ENCODE measurements at regions not wholly inside any gene's neighbourhood (a gene's known extent, or its start where the extent isn't known, plus 50 kb on each side); places are given as distances from the start of the nearest gene placed in this dataset.

DNA sequence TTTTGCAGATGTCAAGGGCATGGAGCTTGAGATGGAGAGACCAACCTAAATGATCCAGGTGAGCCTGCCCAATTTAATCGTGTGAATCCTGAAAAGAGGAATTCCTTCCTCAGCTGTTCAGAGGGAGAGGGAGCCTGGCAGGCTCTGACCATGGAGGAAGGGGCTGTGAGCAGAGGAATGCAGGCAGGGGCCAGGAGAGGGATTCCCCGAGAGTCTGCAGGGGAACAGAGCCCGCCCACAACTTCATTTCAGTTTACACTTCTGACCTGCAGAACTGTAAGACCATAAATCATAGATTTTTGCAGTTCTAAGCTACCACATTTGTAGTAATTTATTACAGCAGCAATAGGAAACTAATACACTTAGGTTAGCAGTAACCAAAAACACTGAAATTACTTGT lies 164.1 kb downstream of the TBXT start:
- Histone ChIP-seq H3K36me3 (ENCODE audit: control insufficient read depth, insufficient read depth, low read length) (no peaks in the 10 kb centered on the region), H3K4me1 (ENCODE audit: control insufficient read depth, insufficient read depth, low read length) (peaks cover 20% of the 10 kb centered on the region), H3K9ac (ENCODE audit: low read length) (no peak overlapping the region), H3K4me3 (ENCODE audit: low read depth, low read length) (no peak overlapping the region), H3K27ac (ENCODE audit: low read depth, low read length) (no peak overlapping the region), H3K27me3 (ENCODE audit: control insufficient read depth, insufficient read depth, low read length) (peaks cover 71% of the 10 kb centered on the region), H3K9me3 (ENCODE audit: control insufficient read depth, insufficient read depth, low read depth, low read length) (no peaks in the 10 kb centered on the region)

GRCh38 chr6:166001359-166001758 lies 166.3 kb downstream of the TBXT start:
- no peak overlapping the region for H3K4me3 ChIP-seq (ENCODE audit: low read depth, low read length)
- no peak overlapping the region for H3K27ac ChIP-seq (ENCODE audit: low read depth, low read length)
- peaks cover 9% of the 10 kb centered on the region for H3K4me1 ChIP-seq (ENCODE audit: control insufficient read depth, insufficient read depth, low read length)
- H3K9me3 ChIP-seq (ENCODE audit: control insufficient read depth, insufficient read depth, low read depth, low read length) = no peaks in the 10 kb centered on the region
- no peaks in the 10 kb centered on the region for H3K36me3 ChIP-seq (ENCODE audit: control insufficient read depth, insufficient read depth, low read length)
- peaks cover 49% of the 10 kb centered on the region for H3K27me3 ChIP-seq (ENCODE audit: control insufficient read depth, insufficient read depth, low read length)
- no peak overlapping the region for H3K9ac ChIP-seq (ENCODE audit: low read length)

GRCh38 chr6:165999279-165999678 lies 168.4 kb downstream of the TBXT start:
- H3K4me1 ChIP-seq (ENCODE audit: control insufficient read depth, insufficient read depth, low read length) = peaks cover 6% of the 10 kb centered on the region; the same call in 1 of the 2 replicates
- H3K4me3 ChIP-seq (ENCODE audit: low read depth, low read length) = no peak overlapping the region
- peaks cover 42% of the 10 kb centered on the region for H3K27me3 ChIP-seq (ENCODE audit: control insufficient read depth, insufficient read depth, low read length)
- no peak overlapping the region for H3K27ac ChIP-seq (ENCODE audit: low read depth, low read length)
- H3K9ac ChIP-seq (ENCODE audit: low read length) = no peak overlapping the region
- H3K9me3 ChIP-seq (ENCODE audit: control insufficient read depth, insufficient read depth, low read depth, low read length) = no peaks in the 10 kb centered on the region
- H3K36me3 ChIP-seq (ENCODE audit: control insufficient read depth, insufficient read depth, low read length) = no peaks in the 10 kb centered on the region

GRCh38 chr6:165998072-165998471 lies 169.6 kb downstream of the TBXT start:
- no peak overlapping the region for H3K9ac ChIP-seq (ENCODE audit: low read length)
- H3K4me1 ChIP-seq (ENCODE audit: control insufficient read depth, insufficient read depth, low read length) = no peaks in the 10 kb centered on the region; the same call in 1 of the 2 replicates
- H3K36me3 ChIP-seq (ENCODE audit: control insufficient read depth, insufficient read depth, low read length) = no peaks in the 10 kb centered on the region
- H3K4me3 ChIP-seq (ENCODE audit: low read depth, low read length) = no peak overlapping the region
- H3K27ac ChIP-seq (ENCODE audit: low read depth, low read length) = no peak overlapping the region
- H3K27me3 ChIP-seq (ENCODE audit: control insufficient read depth, insufficient read depth, low read length) = peaks cover 40% of the 10 kb centered on the region
- H3K9me3 ChIP-seq (ENCODE audit: control insufficient read depth, insufficient read depth, low read depth, low read length) = no peaks in the 10 kb centered on the region

GRCh38 chr6:165991341-165991740 lies 176.3 kb downstream of the TBXT start:
- Histone ChIP-seq H3K9ac (ENCODE audit: low read length) (no peak overlapping the region), H3K4me1 (ENCODE audit: control insufficient read depth, insufficient read depth, low read length) (peaks cover 14% of the 10 kb centered on the region), H3K27ac (ENCODE audit: low read depth, low read length) (no peak overlapping the region), H3K4me3 (ENCODE audit: low read depth, low read length) (no peak overlapping the region), H3K36me3 (ENCODE audit: control insufficient read depth, insufficient read depth, low read length) (no peaks in the 10 kb centered on the region), H3K27me3 (ENCODE audit: control insufficient read depth, insufficient read depth, low read length) (peaks cover 89% of the 10 kb centered on the region), H3K9me3 (ENCODE audit: control insufficient read depth, insufficient read depth, low read depth, low read length) (no peaks in the 10 kb centered on the region)

GRCh38 chr6:165990216-165990615 lies 177.4 kb downstream of the TBXT start:
- Histone ChIP-seq H3K4me1 (ENCODE audit: control insufficient read depth, insufficient read depth, low read length) (peaks cover 14% of the 10 kb centered on the region), H3K9ac (ENCODE audit: low read length) (no peak overlapping the region), H3K27ac (ENCODE audit: low read depth, low read length) (no peak overlapping the region), H3K27me3 (ENCODE audit: control insufficient read depth, insufficient read depth, low read length) (peaks cover 96% of the 10 kb centered on the region), H3K36me3 (ENCODE audit: control insufficient read depth, insufficient read depth, low read length) (no peaks in the 10 kb centered on the region), H3K9me3 (ENCODE audit: control insufficient read depth, insufficient read depth, low read depth, low read length) (no peaks in the 10 kb centered on the region), H3K4me3 (ENCODE audit: low read depth, low read length) (no peak overlapping the region)

GRCh38 chr6:165988757-165989456 lies 178.7 kb downstream of the TBXT start:
- no peaks in the 10 kb centered on the region for H3K36me3 ChIP-seq (ENCODE audit: control insufficient read depth, insufficient read depth, low read length)
- H3K9ac ChIP-seq (ENCODE audit: low read length) = no peak overlapping the region
- no peak overlapping the region for H3K27ac ChIP-seq (ENCODE audit: low read depth, low read length)
- peaks cover 14% of the 10 kb centered on the region for H3K4me1 ChIP-seq (ENCODE audit: control insufficient read depth, insufficient read depth, low read length)
- peak overlapping the region; percentile 62 for H3K4me3 ChIP-seq (ENCODE audit: low read depth, low read length)
- H3K9me3 ChIP-seq (ENCODE audit: control insufficient read depth, insufficient read depth, low read depth, low read length) = no peaks in the 10 kb centered on the region
- peaks cover 97% of the 10 kb centered on the region for H3K27me3 ChIP-seq (ENCODE audit: control insufficient read depth, insufficient read depth, low read length)

DNA sequence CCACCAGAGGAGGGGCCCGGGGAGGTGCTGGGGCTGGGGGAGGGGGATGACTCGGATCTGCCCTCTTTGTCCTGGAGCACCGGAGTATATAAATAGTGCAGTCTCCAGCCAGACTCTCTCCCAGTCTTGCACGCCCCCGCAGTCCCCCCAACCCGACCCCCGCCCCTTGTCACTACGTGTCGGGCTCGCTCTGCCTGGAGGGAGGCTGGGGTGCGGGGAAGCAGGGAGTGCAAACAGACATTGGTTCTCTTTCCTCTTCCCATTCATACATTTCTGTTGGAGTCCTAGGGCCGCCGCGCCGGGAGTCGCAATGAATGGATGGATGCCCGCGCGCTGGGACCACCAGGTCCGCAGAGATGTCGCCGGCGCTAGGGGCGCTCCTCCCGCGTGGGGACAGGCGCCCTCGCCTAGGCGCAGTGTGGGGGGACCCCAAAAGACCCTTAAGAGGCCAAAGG lies 179.3 kb downstream of the TBXT start:
- Histone ChIP-seq H3K9ac (ENCODE audit: low read length) (no peak overlapping the region), H3K36me3 (ENCODE audit: control insufficient read depth, insufficient read depth, low read length) (no peaks in the 10 kb centered on the region), H3K27ac (ENCODE audit: low read depth, low read length) (no peak overlapping the region), H3K4me1 (ENCODE audit: control insufficient read depth, insufficient read depth, low read length) (peaks cover 14% of the 10 kb centered on the region), H3K9me3 (ENCODE audit: control insufficient read depth, insufficient read depth, low read depth, low read length) (no peaks in the 10 kb centered on the region), H3K4me3 (ENCODE audit: low read depth, low read length) (peak overlapping the region; percentile 62), H3K27me3 (ENCODE audit: control insufficient read depth, insufficient read depth, low read length) (peaks cover 98% of the 10 kb centered on the region)

DNA sequence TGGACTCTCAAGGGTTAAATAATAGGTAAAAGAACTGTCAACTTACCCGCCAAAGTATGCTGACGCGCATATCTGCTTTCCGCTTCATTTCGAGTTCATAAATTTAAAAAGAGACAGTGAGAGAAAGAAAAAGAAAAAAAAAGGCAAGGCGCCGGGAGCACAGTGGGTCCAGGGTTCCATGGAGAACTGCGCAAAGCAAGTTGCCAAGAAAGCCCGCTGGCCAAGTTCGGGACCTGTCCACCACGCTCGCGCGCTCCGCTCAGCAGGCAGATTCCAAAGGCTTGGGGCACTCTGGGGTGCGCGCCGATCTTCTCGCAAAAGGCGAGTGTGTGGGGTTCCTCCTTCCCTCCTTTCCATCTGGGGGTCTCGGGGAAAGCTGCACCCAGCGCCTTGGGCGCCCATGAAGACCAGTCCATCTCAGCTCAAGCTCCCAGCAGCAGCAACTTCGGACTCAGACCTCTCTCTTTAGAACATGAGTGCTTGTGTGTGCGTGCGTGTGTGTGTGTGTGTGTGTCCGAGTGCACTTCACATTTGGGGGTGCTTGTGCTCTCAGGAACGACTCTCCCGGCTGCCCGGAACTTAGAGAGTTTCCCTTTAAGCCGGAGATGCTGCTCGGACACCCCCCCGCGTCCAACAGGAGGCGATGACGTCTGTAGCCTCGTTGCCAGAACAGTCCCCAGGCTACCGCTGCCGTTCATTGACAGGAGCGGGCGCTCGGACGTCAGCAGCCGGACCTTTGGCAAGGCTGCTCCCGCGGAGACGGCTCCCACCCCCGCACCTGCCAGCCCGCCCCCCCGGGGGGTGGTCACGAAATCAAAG lies 180.0 kb downstream of the TBXT start:
- Histone ChIP-seq H3K36me3 (ENCODE audit: control insufficient read depth, insufficient read depth, low read length) (no peaks in the 10 kb centered on the region), H3K4me1 (ENCODE audit: control insufficient read depth, insufficient read depth, low read length) (peaks cover 14% of the 10 kb centered on the region), H3K4me3 (ENCODE audit: low read depth, low read length) (peak overlapping the region; percentile 56), H3K9ac (ENCODE audit: low read length) (no peak overlapping the region), H3K27me3 (ENCODE audit: control insufficient read depth, insufficient read depth, low read length) (peaks cover 100% of the 10 kb centered on the region), H3K9me3 (ENCODE audit: control insufficient read depth, insufficient read depth, low read depth, low read length) (no peaks in the 10 kb centered on the region), H3K27ac (ENCODE audit: low read depth, low read length) (no peak overlapping the region)

DNA sequence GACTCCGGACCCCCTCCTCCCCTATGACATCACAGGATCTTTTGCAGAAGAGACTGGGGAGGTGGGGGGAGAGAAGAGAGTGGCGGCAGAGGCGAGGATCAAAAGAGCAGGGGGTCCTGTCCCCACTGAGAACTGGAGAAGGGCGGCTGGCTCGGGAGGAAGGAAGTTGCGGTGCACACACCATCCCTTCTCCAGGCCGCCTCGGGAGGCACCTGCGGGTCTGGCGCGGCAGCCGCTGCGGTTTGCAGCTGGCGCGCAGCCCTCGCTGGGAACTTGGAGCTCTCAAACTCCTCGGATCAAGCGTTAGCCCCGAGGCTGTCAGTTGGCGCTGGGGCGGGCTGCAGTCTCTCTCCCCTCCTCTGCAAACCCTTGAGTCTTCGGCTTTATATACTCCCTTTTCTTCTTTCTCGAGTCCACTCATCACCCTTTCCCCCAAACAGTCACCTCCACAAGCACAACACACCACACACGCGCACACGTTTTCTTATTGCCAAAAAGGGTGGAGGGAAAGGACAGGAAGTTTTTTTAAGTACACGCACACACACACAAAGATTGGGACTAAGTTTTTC lies 180.7 kb downstream of the TBXT start:
- Histone ChIP-seq H3K4me1 (ENCODE audit: control insufficient read depth, insufficient read depth, low read length) (peaks cover 14% of the 10 kb centered on the region), H3K4me3 (ENCODE audit: low read depth, low read length) (peak overlapping the region; percentile 56), H3K36me3 (ENCODE audit: control insufficient read depth, insufficient read depth, low read length) (no peaks in the 10 kb centered on the region), H3K27me3 (ENCODE audit: control insufficient read depth, insufficient read depth, low read length) (peaks cover 95% of the 10 kb centered on the region), H3K9me3 (ENCODE audit: control insufficient read depth, insufficient read depth, low read depth, low read length) (no peaks in the 10 kb centered on the region), H3K9ac (ENCODE audit: low read length) (no peak overlapping the region), H3K27ac (ENCODE audit: low read depth, low read length) (no peak overlapping the region)

Data from HUES6 (cell line).